ENCODE measurements at regions not wholly inside any gene's neighbourhood (a gene's known extent, or its start where the extent isn't known, plus 50 kb on each side); places are given as distances from the start of the nearest gene placed in this dataset.
"Not testable (repeated sequence)": the region's sequence is repeated elsewhere in the genome, so short reads cannot be mapped to it uniquely, and the experiment has no call there.

DNA sequence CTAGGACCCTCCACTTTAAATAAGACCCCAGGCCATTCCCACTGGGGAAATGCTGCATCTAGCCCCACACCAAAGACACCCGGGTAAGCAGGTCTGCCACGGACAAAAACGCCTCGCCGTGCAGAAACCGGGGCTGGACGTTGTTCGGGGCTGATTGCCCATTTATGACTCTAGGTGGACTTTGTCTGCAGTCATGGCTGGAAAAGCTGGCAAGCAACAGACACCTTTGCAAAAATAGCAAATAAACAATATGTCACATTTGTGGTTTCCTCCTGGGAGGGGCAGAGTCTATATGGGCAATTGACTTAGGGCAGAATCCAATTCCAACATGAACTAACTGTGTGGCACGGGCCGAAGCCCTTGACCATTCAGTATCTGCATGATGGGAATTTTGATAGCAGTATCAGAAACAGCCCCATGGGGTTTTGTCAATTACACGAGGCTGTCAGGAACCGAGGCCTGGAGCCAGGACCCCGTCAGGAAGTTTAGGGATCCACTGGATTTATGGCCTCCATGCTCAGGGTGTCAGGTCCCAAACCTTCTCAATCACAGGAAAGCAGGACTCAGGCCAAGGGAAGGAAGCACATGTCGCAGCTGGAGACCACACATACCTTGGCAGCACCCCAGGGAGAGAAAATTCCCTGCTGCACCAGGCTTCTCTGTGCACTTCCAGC is 172.8 kb downstream of the OR4M2 start:
- TF ChIP-seq ZNF121 (tag by site-specific recombination; IDR thresholded peaks at IDR 0.05); ZNF10 (tag by site-specific recombination; IDR thresholded peaks at IDR 0.05); ZNF324 (tag by site-specific recombination; IDR thresholded peaks at IDR 0.05); ZNF266 (tag by site-specific recombination; IDR thresholded peaks at IDR 0.05; ENCODE audit: low read depth); SP2 (tag by site-specific recombination; IDR thresholded peaks at IDR 0.05): not testable (repeated sequence)
- TF ChIP-seq, protein P1, sequence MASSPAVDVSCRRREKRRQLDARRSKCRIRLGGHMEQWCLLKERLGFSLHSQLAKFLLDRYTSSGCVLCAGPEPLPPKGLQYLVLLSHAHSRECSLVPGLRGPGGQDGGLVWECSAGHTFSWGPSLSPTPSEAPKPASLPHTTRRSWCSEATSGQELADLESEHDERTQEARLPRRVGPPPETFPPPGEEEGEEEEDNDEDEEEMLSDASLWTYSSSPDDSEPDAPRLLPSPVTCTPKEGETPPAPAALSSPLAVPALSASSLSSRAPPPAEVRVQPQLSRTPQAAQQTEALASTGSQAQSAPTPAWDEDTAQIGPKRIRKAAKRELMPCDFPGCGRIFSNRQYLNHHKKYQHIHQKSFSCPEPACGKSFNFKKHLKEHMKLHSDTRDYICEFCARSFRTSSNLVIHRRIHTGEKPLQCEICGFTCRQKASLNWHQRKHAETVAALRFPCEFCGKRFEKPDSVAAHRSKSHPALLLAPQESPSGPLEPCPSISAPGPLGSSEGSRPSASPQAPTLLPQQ (tag by site-specific recombination; IDR thresholded peaks at IDR 0.05), result not testable (repeated sequence)
- TF ChIP-seq, protein P2, sequence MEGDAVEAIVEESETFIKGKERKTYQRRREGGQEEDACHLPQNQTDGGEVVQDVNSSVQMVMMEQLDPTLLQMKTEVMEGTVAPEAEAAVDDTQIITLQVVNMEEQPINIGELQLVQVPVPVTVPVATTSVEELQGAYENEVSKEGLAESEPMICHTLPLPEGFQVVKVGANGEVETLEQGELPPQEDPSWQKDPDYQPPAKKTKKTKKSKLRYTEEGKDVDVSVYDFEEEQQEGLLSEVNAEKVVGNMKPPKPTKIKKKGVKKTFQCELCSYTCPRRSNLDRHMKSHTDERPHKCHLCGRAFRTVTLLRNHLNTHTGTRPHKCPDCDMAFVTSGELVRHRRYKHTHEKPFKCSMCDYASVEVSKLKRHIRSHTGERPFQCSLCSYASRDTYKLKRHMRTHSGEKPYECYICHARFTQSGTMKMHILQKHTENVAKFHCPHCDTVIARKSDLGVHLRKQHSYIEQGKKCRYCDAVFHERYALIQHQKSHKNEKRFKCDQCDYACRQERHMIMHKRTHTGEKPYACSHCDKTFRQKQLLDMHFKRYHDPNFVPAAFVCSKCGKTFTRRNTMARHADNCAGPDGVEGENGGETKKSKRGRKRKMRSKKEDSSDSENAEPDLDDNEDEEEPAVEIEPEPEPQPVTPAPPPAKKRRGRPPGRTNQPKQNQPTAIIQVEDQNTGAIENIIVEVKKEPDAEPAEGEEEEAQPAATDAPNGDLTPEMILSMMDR (tag by site-specific recombination; IDR thresholded peaks at IDR 0.05), result not testable (repeated sequence)
- TF ChIP-seq, protein P3, sequence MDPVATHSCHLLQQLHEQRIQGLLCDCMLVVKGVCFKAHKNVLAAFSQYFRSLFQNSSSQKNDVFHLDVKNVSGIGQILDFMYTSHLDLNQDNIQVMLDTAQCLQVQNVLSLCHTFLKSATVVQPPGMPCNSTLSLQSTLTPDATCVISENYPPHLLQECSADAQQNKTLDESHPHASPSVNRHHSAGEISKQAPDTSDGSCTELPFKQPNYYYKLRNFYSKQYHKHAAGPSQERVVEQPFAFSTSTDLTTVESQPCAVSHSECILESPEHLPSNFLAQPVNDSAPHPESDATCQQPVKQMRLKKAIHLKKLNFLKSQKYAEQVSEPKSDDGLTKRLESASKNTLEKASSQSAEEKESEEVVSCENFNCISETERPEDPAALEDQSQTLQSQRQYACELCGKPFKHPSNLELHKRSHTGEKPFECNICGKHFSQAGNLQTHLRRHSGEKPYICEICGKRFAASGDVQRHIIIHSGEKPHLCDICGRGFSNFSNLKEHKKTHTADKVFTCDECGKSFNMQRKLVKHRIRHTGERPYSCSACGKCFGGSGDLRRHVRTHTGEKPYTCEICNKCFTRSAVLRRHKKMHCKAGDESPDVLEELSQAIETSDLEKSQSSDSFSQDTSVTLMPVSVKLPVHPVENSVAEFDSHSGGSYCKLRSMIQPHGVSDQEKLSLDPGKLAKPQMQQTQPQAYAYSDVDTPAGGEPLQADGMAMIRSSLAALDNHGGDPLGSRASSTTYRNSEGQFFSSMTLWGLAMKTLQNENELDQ (tag by site-specific recombination; IDR thresholded peaks at IDR 0.05; ENCODE audit: low read depth), result not testable (repeated sequence)
- TF ChIP-seq, protein P4, sequence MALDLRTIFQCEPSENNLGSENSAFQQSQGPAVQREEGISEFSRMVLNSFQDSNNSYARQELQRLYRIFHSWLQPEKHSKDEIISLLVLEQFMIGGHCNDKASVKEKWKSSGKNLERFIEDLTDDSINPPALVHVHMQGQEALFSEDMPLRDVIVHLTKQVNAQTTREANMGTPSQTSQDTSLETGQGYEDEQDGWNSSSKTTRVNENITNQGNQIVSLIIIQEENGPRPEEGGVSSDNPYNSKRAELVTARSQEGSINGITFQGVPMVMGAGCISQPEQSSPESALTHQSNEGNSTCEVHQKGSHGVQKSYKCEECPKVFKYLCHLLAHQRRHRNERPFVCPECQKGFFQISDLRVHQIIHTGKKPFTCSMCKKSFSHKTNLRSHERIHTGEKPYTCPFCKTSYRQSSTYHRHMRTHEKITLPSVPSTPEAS (tag by site-specific recombination; IDR thresholded peaks at IDR 0.05), result not testable (repeated sequence)
